ENCODE measurements at regions not wholly inside any gene's neighbourhood (a gene's known extent, or its start where the extent isn't known, plus 50 kb on each side); places are given as distances from the start of the nearest gene placed in this dataset.

DNA sequence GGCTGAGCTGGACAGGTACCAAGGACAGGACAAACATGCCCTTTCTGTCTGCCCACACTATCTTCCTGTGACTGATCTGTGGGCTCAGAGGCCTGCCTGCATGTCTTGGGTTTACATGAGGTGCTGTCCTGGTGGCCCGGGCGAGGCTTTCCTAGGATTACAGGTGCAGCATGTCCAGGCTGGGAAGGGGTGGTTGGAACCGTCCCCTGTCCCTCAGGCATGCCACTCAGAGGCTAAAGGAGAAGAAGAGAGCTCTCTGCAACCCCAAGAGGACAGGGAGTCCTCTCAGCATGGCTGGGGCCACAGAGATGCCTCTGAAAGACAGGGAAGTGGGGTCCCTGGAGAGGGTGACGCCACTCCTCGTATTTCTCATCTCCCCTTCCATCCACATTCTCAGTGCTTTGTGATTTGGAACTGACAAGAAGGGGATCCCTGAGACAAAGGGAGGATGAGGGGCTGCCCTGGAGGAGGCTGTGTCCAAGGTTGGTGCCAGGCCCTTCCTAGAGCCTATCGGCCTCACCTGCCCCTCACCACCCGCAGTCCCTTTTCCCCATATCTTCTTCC is 64.6 kb upstream of the LMO1 start (continued):
- TF ChIP-seq CUX1 (IDR thresholded peaks at IDR 0.05; ENCODE audit: insufficient replicate concordance, low read depth, low read length) (no peak), ATF7 (IDR thresholded peaks at IDR 0.05; ENCODE audit: low read depth) (peak; percentile 60; the same call in 1 of the 2 replicates), SKIL (IDR thresholded peaks at IDR 0.05; ENCODE audit: low read depth, poor library complexity, severe bottlenecking) (no peak), ESRRA (IDR thresholded peaks at IDR 0.05; ENCODE audit: low read length) (no peak), SPI1 (IDR thresholded peaks at IDR 0.05; ENCODE audit: borderline replicate concordance, insufficient read depth, low read depth, low read length) (0 out of 2 replicates have a peak, but pooled peaks have one; percentile 10)
